ENCODE measurements at regions not wholly inside any gene's neighbourhood (a gene's known extent, or its start where the extent isn't known, plus 50 kb on each side); places are given as distances from the start of the nearest gene placed in this dataset.
A peak's percentile ranks its signal among the peaks of the same experiment; 100 is the strongest.

GRCh38 chr20:61185181-61185580 is 66.9 kb upstream of the CDH4 start:
- DNase-seq (ENCODE audit: low spot score) (no peak), ATAC-seq (ENCODE audit: low FRiP score) (no peak)
- TF ChIP-seq CTCF (IDR thresholded peaks at IDR 0.05): no peak

- ATAC-seq (ENCODE audit: low FRiP score): peak; percentile 57
- TF ChIP-seq CTCF (IDR thresholded peaks at IDR 0.05): no peak
- no peak for DNase-seq (ENCODE audit: low spot score)
Observed at GRCh38 chr20:61185841-61186601, 66.0 kb upstream of the CDH4 start.

- ATAC-seq (ENCODE audit: low FRiP score) (no peak), DNase-seq (ENCODE audit: low spot score) (no peak)
- no peak for TF ChIP-seq CTCF (IDR thresholded peaks at IDR 0.05)
Observed at GRCh38 chr20:61186771-61187472, 65.1 kb upstream of the CDH4 start.

- DNase-seq (ENCODE audit: low spot score): no peak
- no peak for TF ChIP-seq CTCF (IDR thresholded peaks at IDR 0.05)
- ATAC-seq (ENCODE audit: low FRiP score): no peak
Observed at GRCh38 chr20:61189534-61189933, 62.5 kb upstream of the CDH4 start.

GRCh38 chr20:61191096-61191495 is 61.0 kb upstream of the CDH4 start:
- no peak for TF ChIP-seq CTCF (IDR thresholded peaks at IDR 0.05)
- ATAC-seq (ENCODE audit: low FRiP score) (no peak), DNase-seq (ENCODE audit: low spot score) (no peak)

GRCh38 chr20:61192337-61192950 is 59.6 kb upstream of the CDH4 start:
- ATAC-seq (ENCODE audit: low FRiP score): no peak
- no peak for DNase-seq (ENCODE audit: low spot score)
- no peak for TF ChIP-seq CTCF (IDR thresholded peaks at IDR 0.05)
